Neural progenitor cell (in vitro differentiated cells): ENCODE measurements at regions not wholly inside any gene's neighbourhood (a gene's known extent, or its start where the extent isn't known, plus 50 kb on each side); places are given as distances from the start of the nearest gene placed in this dataset.

Source experiments
- DNase-seq: peaks from one replicate; pipeline ENCODE4 v3.0.0-alpha.2; 2016; ENCODE audit warnings: low spot score
- H2AFZ ChIP-seq: fragments of 200-600 bp; sonication (generic); replicated peaks from 2 replicates; pipeline ENCODE4 v1.6.1; 2016; ENCODE audit warnings: antibody characterized with exemption
- H3F3A ChIP-seq: fragments of 200-600 bp; sonication (generic); 2 replicates; pipeline ENCODE4 v1.6.1; 2016; ENCODE audit warnings: antibody characterized with exemption, low read depth
- H3K27ac ChIP-seq: fragments of 200-600 bp; sonication (generic); 2 replicates; pipeline ENCODE4 v1.5.1; 2016; ENCODE audit warnings: mild to moderate bottlenecking
- H3K27me3 ChIP-seq: fragments of 200-600 bp; sonication (generic); 2 replicates; pipeline ENCODE4 v1.6.1; 2016; ENCODE audit warnings: mild to moderate bottlenecking, moderate library complexity
- H3K36me3 ChIP-seq: fragments of 200-600 bp; sonication (generic); 2 replicates; pipeline ENCODE4 v1.5.1; 2016
- H3K4me1 ChIP-seq: fragments of 200-600 bp; sonication (generic); 2 replicates; pipeline ENCODE4 v1.6.1; 2016; ENCODE audit warnings: mixed run types
- H3K4me2 ChIP-seq: fragments of 200-600 bp; sonication (generic); 2 replicates; pipeline ENCODE4 v1.6.1; 2016
- H3K4me3 ChIP-seq: fragments of 200-600 bp; sonication (generic); 2 replicates; pipeline ENCODE4 v1.5.1; 2016
- H3K79me2 ChIP-seq: fragments of 200-600 bp; sonication (generic); 2 replicates; pipeline ENCODE4 v1.6.1; 2016; ENCODE audit warnings: low read depth
- H3K9ac ChIP-seq: fragments of 200-600 bp; sonication (generic); 2 replicates; pipeline ENCODE4 v1.6.1; 2016
- H3K9me3 ChIP-seq: fragments of 200-600 bp; sonication (generic); 2 replicates; pipeline ENCODE4 v1.5.1; 2016; ENCODE audit warnings: low read depth
- H4K20me1 ChIP-seq: fragments of 200-600 bp; sonication (generic); 2 replicates; pipeline ENCODE4 v1.6.1; 2016; ENCODE audit warnings: low read depth
- H3K27ac Mint-ChIP-seq: 3 replicates; pipeline ENCODE4 v1.8.0; 2021; ENCODE audit warnings: mixed read lengths
- H3K27me3 Mint-ChIP-seq: 2 replicates; pipeline ENCODE4 v1.8.0; 2022; ENCODE audit warnings: low read depth, mild to moderate bottlenecking, inconsistent platforms, moderate library complexity, mixed read lengths; ENCODE audit not compliant: insufficient read depth
- H3K36me3 Mint-ChIP-seq: 3 replicates; pipeline ENCODE4 v1.8.0; 2021; ENCODE audit warnings: mixed read lengths
- H3K4me1 Mint-ChIP-seq: 3 replicates; pipeline ENCODE4 v1.8.0; 2021; ENCODE audit warnings: mixed read lengths
- H3K4me3 Mint-ChIP-seq: 3 replicates; pipeline ENCODE4 v1.8.0; 2021; ENCODE audit warnings: mild to moderate bottlenecking, moderate library complexity, mixed read lengths
- H3K9me3 Mint-ChIP-seq: 3 replicates; pipeline ENCODE4 v1.8.0; 2020; ENCODE audit warnings: mixed read lengths
- CTCF ChIP-seq: fragments of 200-600 bp; sonication (generic); IDR thresholded peaks from 2 replicates; pipeline ENCODE4 v1.5.1; 2017; ENCODE audit warnings: antibody characterized with exemption, mild to moderate bottlenecking
- EZH2 ChIP-seq: fragments of 200-600 bp; sonication (generic); IDR thresholded peaks from 2 replicates; pipeline ENCODE4 v1.6.1; 2017; ENCODE audit warnings: antibody characterized with exemption, mild to moderate bottlenecking, moderate library complexity
- EZH2phosphoT487 ChIP-seq: fragments of 200-600 bp; sonication (generic); IDR thresholded peaks from 2 replicates; pipeline ENCODE4 v1.6.1; 2017; ENCODE audit warnings: antibody characterized with exemption

- Histone ChIP-seq H3K4me3 (no peak overlapping the region), H3K27me3 (no peaks in the 10 kb centered on the region), H4K20me1 (no peaks in the 10 kb centered on the region), H3K4me1 (peaks cover 19% of the 10 kb centered on the region), H2AFZ (peak overlapping the region; percentile 69), H3K9me3 (no peaks in the 10 kb centered on the region), H3K9ac (no peak overlapping the region), H3K36me3 (no peaks in the 10 kb centered on the region), H3K27ac (no peak overlapping the region), H3K79me2 (no peaks in the 10 kb centered on the region), H3F3A (no peaks in the 10 kb centered on the region), H3K4me2 (no peak overlapping the region)
- H3K9me3 Mint-ChIP-seq, result no peaks in the 10 kb centered on the region
- no peaks in the 10 kb centered on the region for H3K36me3 Mint-ChIP-seq
- TF ChIP-seq CTCF, result no peak
- TF ChIP-seq EZH2phosphoT487, result no peak
- no peak for TF ChIP-seq EZH2
- H3K4me3 Mint-ChIP-seq, result no peak overlapping the region
- H3K27ac Mint-ChIP-seq, result no peak overlapping the region
- peaks cover 4% of the 10 kb centered on the region for H3K27me3 Mint-ChIP-seq
- peak; percentile 11 for DNase-seq
- peaks cover 24% of the 10 kb centered on the region for H3K4me1 Mint-ChIP-seq
Measured at GRCh38 chr2:176817061-176817565, 395.5 kb upstream of the HNRNPA3 start.

- Histone ChIP-seq H3K27ac (no peak overlapping the region), H3K9ac (no peak overlapping the region), H4K20me1 (no peaks in the 10 kb centered on the region), H3K79me2 (no peaks in the 10 kb centered on the region), H3F3A (no peaks in the 10 kb centered on the region), H2AFZ (no peak overlapping the region), H3K9me3 (no peaks in the 10 kb centered on the region), H3K4me2 (no peak overlapping the region), H3K36me3 (no peaks in the 10 kb centered on the region), H3K4me3 (no peak overlapping the region), H3K27me3 (no peaks in the 10 kb centered on the region), H3K4me1 (peaks cover 19% of the 10 kb centered on the region)
- Mint-ChIP-seq H3K27me3 (peaks cover 4% of the 10 kb centered on the region), H3K27ac (no peak overlapping the region), H3K4me1 (peaks cover 24% of the 10 kb centered on the region), H3K36me3 (no peaks in the 10 kb centered on the region), H3K4me3 (no peak overlapping the region), H3K9me3 (no peaks in the 10 kb centered on the region)
- TF ChIP-seq CTCF, result no peak
- no peak for TF ChIP-seq EZH2phosphoT487
- TF ChIP-seq EZH2, result no peak
- no peak for DNase-seq
Measured at GRCh38 chr2:176818076-176818475, 394.5 kb upstream of the HNRNPA3 start.

- H4K20me1 ChIP-seq, result no peaks in the 10 kb centered on the region
- H3F3A ChIP-seq, result no peaks in the 10 kb centered on the region
- no peaks in the 10 kb centered on the region for H3K36me3 ChIP-seq
- H3K4me1 ChIP-seq, result peaks cover 19% of the 10 kb centered on the region
- Mint-ChIP-seq H3K9me3 (no peaks in the 10 kb centered on the region), H3K36me3 (no peaks in the 10 kb centered on the region), H3K27ac (no peak overlapping the region), H3K4me1 (peaks cover 24% of the 10 kb centered on the region), H3K27me3 (peaks cover 4% of the 10 kb centered on the region), H3K4me3 (no peak overlapping the region)
- no peak overlapping the region for H2AFZ ChIP-seq
- H3K9me3 ChIP-seq, result no peaks in the 10 kb centered on the region
- H3K27ac ChIP-seq, result no peak overlapping the region
- H3K79me2 ChIP-seq, result no peaks in the 10 kb centered on the region
- H3K27me3 ChIP-seq, result no peaks in the 10 kb centered on the region
- DNase-seq, result no peak
- H3K9ac ChIP-seq, result no peak overlapping the region
- no peak overlapping the region for H3K4me3 ChIP-seq
- TF ChIP-seq EZH2phosphoT487 (no peak), CTCF (no peak), EZH2 (no peak)
- H3K4me2 ChIP-seq, result no peak overlapping the region
Measured at GRCh38 chr2:176818617-176819016, 394.0 kb upstream of the HNRNPA3 start.
